ENCODE measurements at regions not wholly inside any gene's neighbourhood (a gene's known extent, or its start where the extent isn't known, plus 50 kb on each side); places are given as distances from the start of the nearest gene placed in this dataset.

DNA sequence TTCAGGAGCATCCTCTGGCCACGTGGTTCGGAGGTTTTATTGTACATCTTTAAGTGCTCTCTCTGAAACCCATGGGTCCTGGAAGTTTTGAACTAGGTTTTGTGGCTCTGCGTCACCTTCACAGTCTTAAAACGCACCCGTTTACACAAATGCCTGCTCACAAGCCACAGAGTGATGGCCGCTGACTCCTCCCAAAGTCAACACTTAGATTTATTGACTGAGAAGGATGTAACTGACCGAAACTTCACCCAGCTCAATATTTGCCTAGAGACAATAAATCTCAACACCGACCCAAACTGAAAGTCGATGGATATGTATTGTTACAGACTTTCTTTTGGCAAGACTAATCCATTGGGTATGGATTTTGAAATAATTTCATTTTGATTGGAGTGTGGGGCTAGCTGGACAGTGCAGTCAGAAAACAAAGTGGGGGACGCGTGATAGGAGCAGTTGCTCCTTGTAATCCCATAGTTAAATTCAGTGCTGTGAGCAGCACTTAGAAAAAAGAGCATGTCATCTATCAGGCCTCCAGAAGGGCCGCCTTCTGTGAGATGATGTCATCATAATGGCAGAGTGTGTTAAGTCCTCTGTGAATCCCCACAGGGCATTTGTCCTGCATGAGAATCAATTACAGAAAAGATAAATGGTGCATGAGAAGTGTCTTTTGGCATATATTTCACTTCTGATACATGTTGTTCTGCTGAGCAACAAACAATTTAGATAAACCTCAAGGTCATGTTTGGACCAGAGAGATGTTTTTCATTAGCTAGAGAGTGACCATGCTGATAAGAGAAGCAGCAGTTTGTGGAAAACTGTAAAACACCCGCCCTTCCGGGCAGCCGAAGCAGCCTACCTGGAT, 183.7 kb downstream of the INO80D start (continued):
- TF ChIP-seq, protein P1, sequence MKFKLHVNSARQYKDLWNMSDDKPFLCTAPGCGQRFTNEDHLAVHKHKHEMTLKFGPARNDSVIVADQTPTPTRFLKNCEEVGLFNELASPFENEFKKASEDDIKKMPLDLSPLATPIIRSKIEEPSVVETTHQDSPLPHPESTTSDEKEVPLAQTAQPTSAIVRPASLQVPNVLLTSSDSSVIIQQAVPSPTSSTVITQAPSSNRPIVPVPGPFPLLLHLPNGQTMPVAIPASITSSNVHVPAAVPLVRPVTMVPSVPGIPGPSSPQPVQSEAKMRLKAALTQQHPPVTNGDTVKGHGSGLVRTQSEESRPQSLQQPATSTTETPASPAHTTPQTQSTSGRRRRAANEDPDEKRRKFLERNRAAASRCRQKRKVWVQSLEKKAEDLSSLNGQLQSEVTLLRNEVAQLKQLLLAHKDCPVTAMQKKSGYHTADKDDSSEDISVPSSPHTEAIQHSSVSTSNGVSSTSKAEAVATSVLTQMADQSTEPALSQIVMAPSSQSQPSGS (tag by site-specific recombination; IDR thresholded peaks at IDR 0.05; ENCODE audit: low read depth), result peak; percentile 94
- no peak for TF ChIP-seq ZNF600 (tag by site-specific recombination; IDR thresholded peaks at IDR 0.05)
- TF ChIP-seq, protein P2, sequence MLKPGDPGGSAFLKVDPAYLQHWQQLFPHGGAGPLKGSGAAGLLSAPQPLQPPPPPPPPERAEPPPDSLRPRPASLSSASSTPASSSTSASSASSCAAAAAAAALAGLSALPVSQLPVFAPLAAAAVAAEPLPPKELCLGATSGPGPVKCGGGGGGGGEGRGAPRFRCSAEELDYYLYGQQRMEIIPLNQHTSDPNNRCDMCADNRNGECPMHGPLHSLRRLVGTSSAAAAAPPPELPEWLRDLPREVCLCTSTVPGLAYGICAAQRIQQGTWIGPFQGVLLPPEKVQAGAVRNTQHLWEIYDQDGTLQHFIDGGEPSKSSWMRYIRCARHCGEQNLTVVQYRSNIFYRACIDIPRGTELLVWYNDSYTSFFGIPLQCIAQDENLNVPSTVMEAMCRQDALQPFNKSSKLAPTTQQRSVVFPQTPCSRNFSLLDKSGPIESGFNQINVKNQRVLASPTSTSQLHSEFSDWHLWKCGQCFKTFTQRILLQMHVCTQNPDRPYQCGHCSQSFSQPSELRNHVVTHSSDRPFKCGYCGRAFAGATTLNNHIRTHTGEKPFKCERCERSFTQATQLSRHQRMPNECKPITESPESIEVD (tag by site-specific recombination; IDR thresholded peaks at IDR 0.05), result peak; percentile 22; the same call in 1 of the 2 replicates
- TF ChIP-seq ZNF549 (tag by site-specific recombination; IDR thresholded peaks at IDR 0.05), result no peak
- TF ChIP-seq SP7 (tag by site-specific recombination; IDR thresholded peaks at IDR 0.05), result peak; percentile 26; the same call in 1 of the 2 replicates
- TF ChIP-seq ZIC2 (tag by site-specific recombination; IDR thresholded peaks at IDR 0.05), result peak; percentile 37; the same call in 1 of the 2 replicates

DNA sequence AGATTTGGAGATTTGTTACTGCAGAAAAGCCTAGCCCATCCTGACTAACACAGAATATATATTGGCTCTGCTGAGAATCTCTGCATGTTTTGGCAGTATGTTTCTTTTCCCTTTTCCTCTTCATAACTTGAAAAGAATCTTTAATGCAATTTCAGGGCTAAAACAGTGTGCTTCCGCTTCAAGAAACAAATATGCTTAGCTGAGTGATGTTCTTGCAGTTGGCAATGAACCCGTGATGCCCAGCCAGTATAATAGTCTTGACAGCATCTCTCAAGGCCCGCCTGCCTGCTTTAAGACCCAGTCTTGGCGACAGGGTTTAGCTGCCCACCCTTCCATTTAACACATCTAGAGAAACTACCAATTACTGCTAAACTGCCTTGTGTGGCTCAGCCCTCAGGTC, 184.5 kb downstream of the INO80D start:
- POLR2A ChIA-PET, result no interaction called here
- Histone ChIP-seq H3K9me3 (ENCODE audit: control insufficient read depth, insufficient read depth, low read depth, low read length) (no peaks in the 10 kb centered on the region), H3K4me1 (ENCODE audit: control insufficient read depth, insufficient read depth, low read length) (no peaks in the 10 kb centered on the region; the same call in 1 of the 2 replicates), H3K4me3 (ENCODE audit: low read depth, low read length) (no peak overlapping the region), H3K36me3 (ENCODE audit: control insufficient read depth in 2 of 2, insufficient read depth in 1 of 2, low read length in 2 of 2) (no peaks in the 10 kb centered on the region), H3K27ac (ENCODE audit: extremely low read depth, low read depth, low read length) (no peak overlapping the region)
- CTCF ChIA-PET, result interaction anchor here (1.1 to 3.1 kb wide), 2 partner anchors 24 to 46 kb away, joined by 3 to 7 read pairs; no protein-coding TSS in a partner anchor
- TF ChIP-seq ZFHX2 (tag by site-specific recombination; conservative IDR thresholded peaks at IDR 0.05) (no peak), ZFP37 (tag by site-specific recombination; IDR thresholded peaks at IDR 0.05) (no peak), ZNF621 (tag by site-specific recombination; IDR thresholded peaks at IDR 0.05) (no peak), ZFP41 (tag by site-specific recombination; IDR thresholded peaks at IDR 0.05; ENCODE audit: borderline replicate concordance) (no peak), ZBTB7A (tag by site-specific recombination; IDR thresholded peaks at IDR 0.05; ENCODE audit: low read depth) (no peak), ZNF791 (tag by site-specific recombination; IDR thresholded peaks at IDR 0.05) (no peak), TRIM28 (IDR thresholded peaks at IDR 0.05; ENCODE audit: borderline replicate concordance, low read length) (no peak), ZSCAN23 (tag by site-specific recombination; IDR thresholded peaks at IDR 0.05) (no peak), ZNF266 (tag by site-specific recombination; IDR thresholded peaks at IDR 0.05; ENCODE audit: low read depth) (no peak), ZFP3 (tag by site-specific recombination; IDR thresholded peaks at IDR 0.05; ENCODE audit: low read depth) (no peak), ZNF544 (tag by site-specific recombination; IDR thresholded peaks at IDR 0.05) (no peak), ZBTB17 (tag by site-specific recombination; IDR thresholded peaks at IDR 0.05) (no peak)
- TF ChIP-seq, protein P3, sequence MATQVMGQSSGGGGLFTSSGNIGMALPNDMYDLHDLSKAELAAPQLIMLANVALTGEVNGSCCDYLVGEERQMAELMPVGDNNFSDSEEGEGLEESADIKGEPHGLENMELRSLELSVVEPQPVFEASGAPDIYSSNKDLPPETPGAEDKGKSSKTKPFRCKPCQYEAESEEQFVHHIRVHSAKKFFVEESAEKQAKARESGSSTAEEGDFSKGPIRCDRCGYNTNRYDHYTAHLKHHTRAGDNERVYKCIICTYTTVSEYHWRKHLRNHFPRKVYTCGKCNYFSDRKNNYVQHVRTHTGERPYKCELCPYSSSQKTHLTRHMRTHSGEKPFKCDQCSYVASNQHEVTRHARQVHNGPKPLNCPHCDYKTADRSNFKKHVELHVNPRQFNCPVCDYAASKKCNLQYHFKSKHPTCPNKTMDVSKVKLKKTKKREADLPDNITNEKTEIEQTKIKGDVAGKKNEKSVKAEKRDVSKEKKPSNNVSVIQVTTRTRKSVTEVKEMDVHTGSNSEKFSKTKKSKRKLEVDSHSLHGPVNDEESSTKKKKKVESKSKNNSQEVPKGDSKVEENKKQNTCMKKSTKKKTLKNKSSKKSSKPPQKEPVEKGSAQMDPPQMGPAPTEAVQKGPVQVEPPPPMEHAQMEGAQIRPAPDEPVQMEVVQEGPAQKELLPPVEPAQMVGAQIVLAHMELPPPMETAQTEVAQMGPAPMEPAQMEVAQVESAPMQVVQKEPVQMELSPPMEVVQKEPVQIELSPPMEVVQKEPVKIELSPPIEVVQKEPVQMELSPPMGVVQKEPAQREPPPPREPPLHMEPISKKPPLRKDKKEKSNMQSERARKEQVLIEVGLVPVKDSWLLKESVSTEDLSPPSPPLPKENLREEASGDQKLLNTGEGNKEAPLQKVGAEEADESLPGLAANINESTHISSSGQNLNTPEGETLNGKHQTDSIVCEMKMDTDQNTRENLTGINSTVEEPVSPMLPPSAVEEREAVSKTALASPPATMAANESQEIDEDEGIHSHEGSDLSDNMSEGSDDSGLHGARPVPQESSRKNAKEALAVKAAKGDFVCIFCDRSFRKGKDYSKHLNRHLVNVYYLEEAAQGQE (tag by site-specific recombination; IDR thresholded peaks at IDR 0.05), result no peak
- TF ChIP-seq, protein P4, sequence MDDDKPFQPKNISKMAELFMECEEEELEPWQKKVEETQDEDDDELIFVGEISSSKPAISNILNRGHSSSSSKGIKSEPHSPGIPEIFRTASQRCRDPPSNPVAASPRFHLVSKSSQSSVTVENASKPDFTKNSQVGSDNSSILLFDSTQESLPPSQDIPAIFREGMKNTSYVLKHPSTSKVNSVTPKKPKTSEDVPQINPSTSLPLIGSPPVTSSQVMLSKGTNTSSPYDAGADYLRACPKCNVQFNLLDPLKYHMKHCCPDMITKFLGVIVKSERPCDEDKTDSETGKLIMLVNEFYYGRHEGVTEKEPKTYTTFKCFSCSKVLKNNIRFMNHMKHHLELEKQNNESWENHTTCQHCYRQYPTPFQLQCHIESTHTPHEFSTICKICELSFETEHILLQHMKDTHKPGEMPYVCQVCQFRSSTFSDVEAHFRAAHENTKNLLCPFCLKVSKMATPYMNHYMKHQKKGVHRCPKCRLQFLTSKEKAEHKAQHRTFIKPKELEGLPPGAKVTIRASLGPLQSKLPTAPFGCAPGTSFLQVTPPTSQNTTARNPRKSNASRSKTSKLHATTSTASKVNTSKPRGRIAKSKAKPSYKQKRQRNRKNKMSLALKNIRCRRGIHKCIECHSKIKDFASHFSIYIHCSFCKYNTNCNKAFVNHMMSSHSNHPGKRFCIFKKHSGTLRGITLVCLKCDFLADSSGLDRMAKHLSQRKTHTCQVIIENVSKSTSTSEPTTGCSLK (tag by site-specific recombination; IDR thresholded peaks at IDR 0.05), result no peak
- TF ChIP-seq, protein P5, sequence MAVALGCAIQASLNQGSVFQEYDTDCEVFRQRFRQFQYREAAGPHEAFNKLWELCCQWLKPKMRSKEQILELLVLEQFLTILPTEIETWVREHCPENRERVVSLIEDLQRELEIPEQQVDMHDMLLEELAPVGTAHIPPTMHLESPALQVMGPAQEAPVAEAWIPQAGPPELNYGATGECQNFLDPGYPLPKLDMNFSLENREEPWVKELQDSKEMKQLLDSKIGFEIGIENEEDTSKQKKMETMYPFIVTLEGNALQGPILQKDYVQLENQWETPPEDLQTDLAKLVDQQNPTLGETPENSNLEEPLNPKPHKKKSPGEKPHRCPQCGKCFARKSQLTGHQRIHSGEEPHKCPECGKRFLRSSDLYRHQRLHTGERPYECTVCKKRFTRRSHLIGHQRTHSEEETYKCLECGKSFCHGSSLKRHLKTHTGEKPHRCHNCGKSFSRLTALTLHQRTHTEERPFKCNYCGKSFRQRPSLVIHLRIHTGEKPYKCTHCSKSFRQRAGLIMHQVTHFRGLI (tag by site-specific recombination; IDR thresholded peaks at IDR 0.05), result no peak
- TF ChIP-seq, protein P6, sequence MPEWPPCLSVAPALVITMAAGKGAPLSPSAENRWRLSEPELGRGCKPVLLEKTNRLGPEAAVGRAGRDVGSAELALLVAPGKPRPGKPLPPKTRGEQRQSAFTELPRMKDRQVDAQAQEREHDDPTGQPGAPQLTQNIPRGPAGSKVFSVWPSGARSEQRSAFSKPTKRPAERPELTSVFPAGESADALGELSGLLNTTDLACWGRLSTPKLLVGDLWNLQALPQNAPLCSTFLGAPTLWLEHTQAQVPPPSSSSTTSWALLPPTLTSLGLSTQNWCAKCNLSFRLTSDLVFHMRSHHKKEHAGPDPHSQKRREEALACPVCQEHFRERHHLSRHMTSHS (tag by site-specific recombination; IDR thresholded peaks at IDR 0.05), result no peak
